ENCODE measurements at regions not wholly inside any gene's neighbourhood (a gene's known extent, or its start where the extent isn't known, plus 50 kb on each side); places are given as distances from the start of the nearest gene placed in this dataset.

DNA sequence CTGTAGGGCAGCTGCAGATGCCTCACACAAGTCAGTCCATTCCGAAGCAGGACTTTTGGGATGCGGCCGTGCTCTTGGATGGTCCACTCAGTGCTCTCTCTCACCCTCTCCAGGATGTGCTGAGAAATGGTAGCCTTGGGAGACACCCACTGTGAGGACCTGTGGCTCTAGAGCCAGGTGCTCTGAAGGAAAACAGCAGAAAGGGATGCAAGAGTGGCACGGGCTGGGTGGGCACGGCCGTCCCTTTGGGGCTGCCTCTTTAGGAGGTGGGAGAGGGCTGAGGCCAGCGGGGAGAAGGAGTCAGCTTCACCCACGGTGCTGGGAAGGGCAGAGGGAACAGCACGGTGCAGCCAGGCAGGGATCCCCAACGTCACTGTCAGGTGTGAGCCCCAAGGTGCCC, 106.1 kb downstream of the RIPK4 start:
- H3K4me1 ChIP-seq (ENCODE audit: control insufficient read depth in 1 of 2, insufficient read depth in 2 of 2, low read length in 2 of 2): peaks cover 2 to 3% of the 10 kb centered on the region in 2 donors
- H3K9me3 ChIP-seq (ENCODE audit: control insufficient read depth, low read length): no peaks in the 10 kb centered on the region
- H3K27me3 ChIP-seq (ENCODE audit: control insufficient read depth in 1 of 2, insufficient read depth in 2 of 2, low read length in 1 of 2): no peaks in the 10 kb centered on the region
- ATAC-seq (ENCODE audit: low FRiP score) (no peak), DNase-seq (peak in 1 of 2 donors; percentile 74)
- H3K4me3 ChIP-seq (ENCODE audit: low read length in 2 of 2): no peak overlapping the region
- 77 to 91% methylated on average over 10 of the region's 10 CpGs for WGBS, 2 donors
- H3K27ac ChIP-seq (ENCODE audit: low read depth in 1 of 2, low read length in 2 of 2): peak overlapping the region in 1 of 2 donors; percentile 83
- intact Hi-C loops (cut with DNase I): loop anchor here in 1 of 2 donors (1.0 to 5.0 kb wide), 3 partner anchors 44 to 107 kb away; partner anchors contain the start of gene RIPK4
- no peaks in the 10 kb centered on the region for H3K36me3 ChIP-seq (ENCODE audit: control insufficient read depth in 1 of 2, insufficient read depth in 2 of 2, low read length in 1 of 2)

DNA sequence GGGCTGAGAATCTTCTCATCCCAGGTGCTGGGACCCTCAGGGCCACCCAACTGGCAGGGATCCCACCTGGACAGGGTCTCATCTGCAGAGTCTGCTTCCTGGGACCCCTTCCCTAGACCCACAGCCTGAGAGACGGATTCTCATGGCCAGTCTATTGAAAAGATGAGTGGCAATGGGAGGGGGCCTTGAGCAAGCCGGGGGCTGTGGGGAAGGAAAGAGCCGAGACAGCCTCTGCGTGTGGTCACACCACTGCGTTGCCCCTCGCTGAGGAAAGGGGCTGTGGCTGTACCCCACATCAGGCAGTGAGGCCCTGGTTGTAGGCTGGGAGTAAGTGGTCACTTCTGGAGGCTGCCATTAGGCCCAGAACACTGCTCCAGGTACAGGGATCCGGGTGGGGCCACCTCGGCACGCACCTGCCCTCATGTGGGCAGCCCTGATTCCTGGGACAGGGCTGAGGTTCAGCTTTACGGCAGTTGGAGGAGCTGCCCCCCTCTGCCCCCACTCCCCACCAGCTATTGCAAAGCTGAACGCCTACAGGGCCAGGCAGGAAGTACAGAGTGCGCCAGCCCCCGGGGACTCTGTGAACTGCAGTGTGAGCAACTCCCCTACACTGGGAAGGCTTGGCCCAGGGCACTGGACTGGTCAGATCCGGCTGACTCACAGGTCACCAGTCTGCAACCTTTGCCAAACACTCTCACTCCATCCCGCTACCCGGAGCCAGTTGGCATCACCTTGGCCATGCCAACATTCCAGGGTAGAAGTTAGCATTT, 106.9 kb downstream of the RIPK4 start:
- intact Hi-C loops (cut with DNase I): loop anchor here (1.0 to 5.0 kb wide), 4 partner anchors 43 to 107 kb away; partner anchors contain the start of gene RIPK4 (in 1 of the 2)
- WGBS, 2 donors: 56 to 57% methylated on average over 16 of the region's 16 CpGs
- Histone ChIP-seq H3K27ac (ENCODE audit: low read depth in 1 of 2, low read length in 2 of 2) (peak overlapping the region; percentile 44 to 75), H3K36me3 (ENCODE audit: control insufficient read depth in 1 of 2, insufficient read depth in 2 of 2, low read length in 1 of 2) (no peaks in the 10 kb centered on the region), H3K9me3 (ENCODE audit: control insufficient read depth, low read length) (no peaks in the 10 kb centered on the region), H3K4me3 (ENCODE audit: low read length in 2 of 2) (no peak overlapping the region), H3K27me3 (ENCODE audit: control insufficient read depth in 1 of 2, insufficient read depth in 2 of 2, low read length in 1 of 2) (no peaks in the 10 kb centered on the region), H3K4me1 (ENCODE audit: control insufficient read depth in 1 of 2, insufficient read depth in 2 of 2, low read length in 2 of 2) (peaks cover 2 to 3% of the 10 kb centered on the region in 2 donors)
- ATAC-seq (ENCODE audit: low FRiP score) (peak; percentile 79), DNase-seq (peak; percentile 93 to 95)

DNA sequence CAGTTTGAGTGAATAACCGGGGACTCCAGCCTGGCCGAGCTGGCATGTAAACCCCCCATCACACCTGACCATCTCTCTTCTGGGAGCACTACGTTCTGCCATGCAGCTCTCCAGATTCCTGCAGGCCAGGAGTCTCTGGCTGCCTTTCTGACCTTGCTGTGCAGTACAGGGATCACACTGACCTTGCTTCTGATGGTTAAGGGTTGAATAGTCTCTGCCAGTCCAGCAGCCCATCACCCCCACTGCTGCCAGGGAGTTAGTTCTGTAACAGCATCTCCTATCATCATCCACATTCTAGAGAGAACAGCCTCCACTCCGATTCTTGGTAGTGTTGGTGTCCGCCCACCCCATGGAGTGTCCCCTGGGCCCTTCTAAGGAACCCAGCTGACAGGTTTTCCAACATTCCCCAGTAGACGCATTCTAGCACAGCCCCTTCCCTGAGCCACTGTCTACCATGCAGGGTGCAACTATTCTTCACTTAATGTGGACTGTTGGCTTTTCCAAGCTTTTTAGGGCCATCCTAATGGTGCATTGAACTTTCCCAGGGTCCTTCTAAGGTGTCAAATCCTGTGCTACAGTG, 109.8 kb downstream of the RIPK4 start:
- Histone ChIP-seq H3K27ac (ENCODE audit: low read depth in 1 of 2, low read length in 2 of 2) (peak overlapping the region in 1 of 2 donors; percentile 1), H3K4me1 (ENCODE audit: control insufficient read depth in 1 of 2, insufficient read depth in 2 of 2, low read length in 2 of 2) (peaks cover 5 to 7% of the 10 kb centered on the region in 2 donors), H3K4me3 (ENCODE audit: low read length in 2 of 2) (no peak overlapping the region), H3K36me3 (ENCODE audit: control insufficient read depth in 1 of 2, insufficient read depth in 2 of 2, low read length in 1 of 2) (no peaks in the 10 kb centered on the region), H3K9me3 (ENCODE audit: control insufficient read depth, low read length) (no peaks in the 10 kb centered on the region), H3K27me3 (ENCODE audit: control insufficient read depth in 1 of 2, insufficient read depth in 2 of 2, low read length in 1 of 2) (no peaks in the 10 kb centered on the region)
- DNase-seq (no peak), ATAC-seq (ENCODE audit: low FRiP score) (no peak)
- intact Hi-C loops (cut with DNase I): loop anchor here in 1 of 2 donors (5.0 kb wide), 1 partner anchor 40 kb away; no protein-coding TSS in a partner anchor
- WGBS, 2 donors: 94 to 96% methylated on average over 6 of the region's 6 CpGs

DNA sequence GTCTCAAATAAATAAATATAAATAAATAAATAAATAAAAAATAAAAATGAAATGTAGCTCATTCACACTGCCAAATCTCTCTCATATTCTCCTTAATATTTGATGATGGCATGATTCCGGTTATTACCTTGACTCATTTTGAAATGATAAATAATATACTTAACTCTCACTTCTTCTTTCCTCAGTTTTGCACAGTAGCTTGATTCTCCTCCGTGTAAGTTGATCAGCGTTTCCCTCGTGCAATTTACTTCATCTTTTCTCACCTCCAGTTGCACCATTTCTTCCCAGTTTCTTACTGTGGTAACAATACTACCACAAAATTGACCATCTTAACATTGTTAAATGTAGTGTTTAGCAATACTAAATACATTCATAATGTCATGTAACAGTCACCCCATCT, 111.6 kb downstream of the RIPK4 start:
- ATAC-seq (ENCODE audit: low FRiP score): no peak
- DNase-seq: no peak
- peaks cover 3 to 7% of the 10 kb centered on the region in 2 donors for H3K4me1 ChIP-seq (ENCODE audit: control insufficient read depth in 1 of 2, insufficient read depth in 2 of 2, low read length in 2 of 2)
- no peaks in the 10 kb centered on the region for H3K27me3 ChIP-seq (ENCODE audit: control insufficient read depth in 1 of 2, insufficient read depth in 2 of 2, low read length in 1 of 2)
- H3K9me3 ChIP-seq (ENCODE audit: control insufficient read depth, low read length): no peaks in the 10 kb centered on the region
- no peaks in the 10 kb centered on the region for H3K36me3 ChIP-seq (ENCODE audit: control insufficient read depth in 1 of 2, insufficient read depth in 2 of 2, low read length in 1 of 2)
- no peak overlapping the region for H3K27ac ChIP-seq (ENCODE audit: low read depth in 1 of 2, low read length in 2 of 2)
- H3K4me3 ChIP-seq (ENCODE audit: low read length in 2 of 2): no peak overlapping the region
- WGBS, 2 donors: 92 to 97% methylated on average over 4 of the region's 4 CpGs
- intact Hi-C loops (cut with DNase I): loop anchor here in 1 of 2 donors (5.0 kb wide), 1 partner anchor 38 kb away; no protein-coding TSS in a partner anchor

DNA sequence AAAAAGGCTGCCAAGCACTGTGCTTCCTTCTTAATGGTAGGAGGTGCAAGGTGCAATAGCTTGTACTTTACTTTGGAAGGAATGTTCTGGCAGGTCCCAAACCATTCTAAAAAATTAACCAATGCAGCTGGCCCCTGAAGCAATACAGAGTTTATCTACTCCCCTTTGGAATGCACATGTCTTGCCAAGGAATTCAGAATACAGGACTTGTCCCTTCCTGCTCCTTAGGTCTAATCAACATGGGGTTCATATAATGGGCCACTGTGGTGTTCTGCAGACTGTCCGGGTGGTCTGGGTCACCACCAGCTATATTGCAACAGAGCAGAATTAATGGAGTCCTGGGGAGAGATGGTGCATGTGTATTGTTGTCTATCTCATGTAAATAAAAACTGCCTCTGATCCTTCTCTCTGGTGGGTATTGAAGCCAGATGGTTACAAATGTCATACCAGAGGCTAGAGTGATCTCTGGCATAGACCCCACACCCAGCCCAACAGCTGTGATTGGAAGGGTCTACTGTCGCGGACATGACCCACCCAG, 112.8 kb downstream of the RIPK4 start:
- no peak for DNase-seq
- Histone ChIP-seq H3K4me1 (ENCODE audit: control insufficient read depth in 1 of 2, insufficient read depth in 2 of 2, low read length in 2 of 2) (peaks cover 3 to 7% of the 10 kb centered on the region in 2 donors), H3K36me3 (ENCODE audit: control insufficient read depth in 1 of 2, insufficient read depth in 2 of 2, low read length in 1 of 2) (no peaks in the 10 kb centered on the region), H3K27me3 (ENCODE audit: control insufficient read depth in 1 of 2, insufficient read depth in 2 of 2, low read length in 1 of 2) (no peaks in the 10 kb centered on the region), H3K27ac (ENCODE audit: low read depth in 1 of 2, low read length in 2 of 2) (peak overlapping the region in 1 of 2 donors; percentile 85), H3K9me3 (ENCODE audit: control insufficient read depth, low read length) (no peaks in the 10 kb centered on the region), H3K4me3 (ENCODE audit: low read length in 2 of 2) (no peak overlapping the region)
- WGBS, 2 donors: 60 to 63% methylated on average over 3 of the region's 3 CpGs
- intact Hi-C loops (cut with DNase I): no loop called here
- ATAC-seq (ENCODE audit: low FRiP score): no peak

DNA sequence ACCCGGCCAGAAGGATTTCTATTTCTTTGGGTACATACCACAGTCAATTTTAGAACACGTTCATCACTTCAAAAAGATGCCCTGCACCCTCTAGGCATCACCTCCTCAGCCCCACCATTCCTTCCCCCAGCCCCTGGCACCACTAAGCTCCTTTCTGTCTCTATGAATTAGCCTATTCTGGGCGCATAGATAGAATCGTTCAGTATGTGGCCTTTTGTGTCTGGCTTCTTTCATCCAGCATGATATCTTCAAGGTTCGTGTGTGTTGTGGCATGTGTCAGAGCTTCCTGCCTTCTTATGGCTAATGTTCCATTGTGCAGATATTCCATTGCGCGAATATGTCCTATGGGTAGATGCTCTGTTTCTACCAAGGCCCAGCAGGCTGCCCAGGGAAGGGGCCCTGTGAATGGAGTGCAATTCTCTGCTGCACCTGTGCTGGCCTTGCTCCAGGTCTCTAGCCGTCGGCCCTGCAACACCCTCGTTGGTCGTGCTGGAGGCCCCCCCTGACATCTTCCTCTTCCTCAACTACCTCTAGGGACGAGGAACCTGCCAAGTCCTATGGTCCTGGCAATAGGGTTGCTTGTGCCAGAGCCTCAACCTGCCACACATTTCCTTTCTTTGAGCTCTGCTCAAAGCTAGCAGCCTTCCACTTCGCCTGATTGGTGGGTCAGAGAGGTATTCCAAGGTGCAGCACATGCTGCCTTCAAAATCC, 113.5 kb downstream of the RIPK4 start:
- H3K27ac ChIP-seq (ENCODE audit: low read depth in 1 of 2, low read length in 2 of 2): peak overlapping the region in 1 of 2 donors; percentile 85
- 57 to 61% methylated on average over 13 of the region's 13 CpGs for WGBS, 2 donors
- ATAC-seq (ENCODE audit: low FRiP score) (no peak), DNase-seq (no peak)
- no peaks in the 10 kb centered on the region for H3K27me3 ChIP-seq (ENCODE audit: control insufficient read depth in 1 of 2, insufficient read depth in 2 of 2, low read length in 1 of 2)
- H3K9me3 ChIP-seq (ENCODE audit: control insufficient read depth, low read length): no peaks in the 10 kb centered on the region
- no peak overlapping the region for H3K4me3 ChIP-seq (ENCODE audit: low read length in 2 of 2)
- intact Hi-C loops (cut with DNase I): no loop called here
- H3K36me3 ChIP-seq (ENCODE audit: control insufficient read depth in 1 of 2, insufficient read depth in 2 of 2, low read length in 1 of 2): no peaks in the 10 kb centered on the region
- H3K4me1 ChIP-seq (ENCODE audit: control insufficient read depth in 1 of 2, insufficient read depth in 2 of 2, low read length in 2 of 2): peaks cover 3 to 5% of the 10 kb centered on the region in 2 donors

DNA sequence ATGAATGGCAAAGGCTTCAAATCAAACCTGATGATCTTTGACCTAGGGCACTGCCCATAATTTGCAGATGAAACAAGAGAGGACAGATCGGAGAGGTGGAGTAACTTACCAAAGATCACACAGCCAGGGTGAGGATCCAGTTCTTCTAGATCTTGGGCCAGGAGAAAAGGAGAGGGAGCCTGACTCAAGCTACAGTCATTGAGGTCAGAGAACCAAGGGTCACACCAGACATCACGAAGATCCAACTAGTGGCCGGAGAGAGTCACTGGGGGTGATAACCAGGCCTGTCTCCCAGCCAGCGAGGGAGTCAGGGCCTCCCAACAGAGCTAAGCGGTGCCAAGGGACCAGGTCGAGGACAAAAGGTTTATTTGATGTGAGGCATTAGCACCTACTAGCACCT, 115.0 kb downstream of the RIPK4 start:
- DNase-seq (no peak), ATAC-seq (ENCODE audit: low FRiP score) (no peak)
- H3K27me3 ChIP-seq (ENCODE audit: control insufficient read depth in 1 of 2, insufficient read depth in 2 of 2, low read length in 1 of 2): no peaks in the 10 kb centered on the region
- no peak overlapping the region for H3K27ac ChIP-seq (ENCODE audit: low read depth in 1 of 2, low read length in 2 of 2)
- peaks cover 3 to 5% of the 10 kb centered on the region in 2 donors for H3K4me1 ChIP-seq (ENCODE audit: control insufficient read depth in 1 of 2, insufficient read depth in 2 of 2, low read length in 2 of 2)
- WGBS, 2 donors: 79 to 85% methylated on average over 6 of the region's 6 CpGs
- no peaks in the 10 kb centered on the region for H3K36me3 ChIP-seq (ENCODE audit: control insufficient read depth in 1 of 2, insufficient read depth in 2 of 2, low read length in 1 of 2)
- no peak overlapping the region for H3K4me3 ChIP-seq (ENCODE audit: low read length in 2 of 2)
- intact Hi-C loops (cut with DNase I): no loop called here
- no peaks in the 10 kb centered on the region for H3K9me3 ChIP-seq (ENCODE audit: control insufficient read depth, low read length)

DNA sequence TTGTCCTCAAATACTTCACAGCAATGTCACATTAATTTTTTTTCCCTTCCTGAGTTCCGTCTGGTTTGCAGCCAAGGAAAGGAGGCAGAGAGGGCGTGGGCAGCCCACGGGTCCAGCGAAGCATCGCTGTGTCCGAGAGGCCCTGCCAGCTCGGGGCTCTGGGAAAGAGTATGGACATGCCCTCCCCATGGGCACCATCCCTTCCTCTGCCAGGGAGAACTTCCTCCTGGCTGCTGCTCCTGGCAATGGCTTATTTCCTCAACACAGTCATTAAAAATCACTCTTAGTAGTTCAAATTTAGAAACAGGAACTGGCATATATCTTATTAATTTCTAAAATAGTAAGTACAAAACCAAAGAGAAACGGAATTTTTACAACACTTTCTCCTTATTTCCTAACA, 115.4 kb downstream of the RIPK4 start:
- Histone ChIP-seq H3K36me3 (ENCODE audit: control insufficient read depth in 1 of 2, insufficient read depth in 2 of 2, low read length in 1 of 2) (no peaks in the 10 kb centered on the region), H3K4me1 (ENCODE audit: control insufficient read depth in 1 of 2, insufficient read depth in 2 of 2, low read length in 2 of 2) (peaks cover 3 to 5% of the 10 kb centered on the region in 2 donors), H3K9me3 (ENCODE audit: control insufficient read depth, low read length) (no peaks in the 10 kb centered on the region), H3K4me3 (ENCODE audit: low read length in 2 of 2) (no peak overlapping the region), H3K27ac (ENCODE audit: low read depth in 1 of 2, low read length in 2 of 2) (peak overlapping the region in 1 of 2 donors; percentile 68), H3K27me3 (ENCODE audit: control insufficient read depth in 1 of 2, insufficient read depth in 2 of 2, low read length in 1 of 2) (no peaks in the 10 kb centered on the region)
- DNase-seq: no peak
- WGBS, 2 donors: 0 to 1% methylated on average over 8 of the region's 8 CpGs
- ATAC-seq (ENCODE audit: low FRiP score): peak; percentile 40
- intact Hi-C loops (cut with DNase I): no loop called here
